ENCODE measurements at regions not wholly inside any gene's neighbourhood (a gene's known extent, or its start where the extent isn't known, plus 50 kb on each side); places are given as distances from the start of the nearest gene placed in this dataset.

DNA sequence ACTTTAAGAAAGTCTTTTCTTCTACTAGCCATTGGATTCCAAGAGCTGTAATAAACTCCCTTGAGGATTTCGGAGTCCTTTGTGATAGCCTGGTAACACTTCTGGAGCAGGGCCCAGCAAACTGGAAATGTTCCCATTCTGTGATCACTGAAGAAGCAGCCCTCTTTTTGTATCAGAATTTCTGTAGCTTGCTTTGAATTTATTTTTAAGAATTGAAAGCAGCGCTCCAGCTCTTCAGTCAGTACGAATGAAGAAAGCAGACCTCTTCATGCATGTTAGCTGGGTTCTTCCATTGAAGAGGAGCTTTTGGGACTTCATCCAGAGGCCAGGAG is 141.5 kb downstream of the AKAP11 start:
- TF ChIP-seq, protein P1, sequence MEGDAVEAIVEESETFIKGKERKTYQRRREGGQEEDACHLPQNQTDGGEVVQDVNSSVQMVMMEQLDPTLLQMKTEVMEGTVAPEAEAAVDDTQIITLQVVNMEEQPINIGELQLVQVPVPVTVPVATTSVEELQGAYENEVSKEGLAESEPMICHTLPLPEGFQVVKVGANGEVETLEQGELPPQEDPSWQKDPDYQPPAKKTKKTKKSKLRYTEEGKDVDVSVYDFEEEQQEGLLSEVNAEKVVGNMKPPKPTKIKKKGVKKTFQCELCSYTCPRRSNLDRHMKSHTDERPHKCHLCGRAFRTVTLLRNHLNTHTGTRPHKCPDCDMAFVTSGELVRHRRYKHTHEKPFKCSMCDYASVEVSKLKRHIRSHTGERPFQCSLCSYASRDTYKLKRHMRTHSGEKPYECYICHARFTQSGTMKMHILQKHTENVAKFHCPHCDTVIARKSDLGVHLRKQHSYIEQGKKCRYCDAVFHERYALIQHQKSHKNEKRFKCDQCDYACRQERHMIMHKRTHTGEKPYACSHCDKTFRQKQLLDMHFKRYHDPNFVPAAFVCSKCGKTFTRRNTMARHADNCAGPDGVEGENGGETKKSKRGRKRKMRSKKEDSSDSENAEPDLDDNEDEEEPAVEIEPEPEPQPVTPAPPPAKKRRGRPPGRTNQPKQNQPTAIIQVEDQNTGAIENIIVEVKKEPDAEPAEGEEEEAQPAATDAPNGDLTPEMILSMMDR (IDR thresholded peaks at IDR 0.05; ENCODE audit: poor library complexity): no peak
- TF ChIP-seq EZH2 (IDR thresholded peaks at IDR 0.05; ENCODE audit: borderline replicate concordance): no peak

Measured in hepatocyte (in vitro differentiated cells).